T-helper 9 cell (primary cell): ENCODE measurements at regions not wholly inside any gene's neighbourhood (a gene's known extent, or its start where the extent isn't known, plus 50 kb on each side); places are given as distances from the start of the nearest gene placed in this dataset.
"Not testable (repeated sequence)": the region's sequence is repeated elsewhere in the genome, so short reads cannot be mapped to it uniquely, and the experiment has no call there.

Experiments used
- DNase-seq: peaks from one replicate; pipeline ENCODE4 v3.0.0-alpha.2; 2020

GRCh38 chr12:131463174-131463573, 247.7 kb upstream of the SFSWAP start:
- no peak for DNase-seq

- DNase-seq = no peak
Observed at GRCh38 chr12:131464081-131464480, 246.8 kb upstream of the SFSWAP start.

- DNase-seq = no peak
Observed at GRCh38 chr12:131466306-131466705, 244.6 kb upstream of the SFSWAP start.

GRCh38 chr12:131466932-131467331, 244.0 kb upstream of the SFSWAP start:
- DNase-seq = no peak

- no peak for DNase-seq
Observed at GRCh38 chr12:131468206-131468605, 242.7 kb upstream of the SFSWAP start.

GRCh38 chr12:131469945-131470344, 240.9 kb upstream of the SFSWAP start:
- not testable (repeated sequence) for DNase-seq

- no peak for DNase-seq
Observed at GRCh38 chr12:131471271-131471905, 239.5 kb upstream of the SFSWAP start.

- DNase-seq = no peak
Observed at GRCh38 chr12:131471946-131472732, 238.8 kb upstream of the SFSWAP start.

GRCh38 chr12:131473261-131473660, 237.6 kb upstream of the SFSWAP start:
- DNase-seq = no peak

- no peak for DNase-seq
Observed at GRCh38 chr12:131473741-131474709, 236.9 kb upstream of the SFSWAP start.

GRCh38 chr12:131475012-131475411, 235.9 kb upstream of the SFSWAP start:
- DNase-seq = not testable (repeated sequence)

- DNase-seq = no peak
Observed at GRCh38 chr12:131477613-131478012, 233.3 kb upstream of the SFSWAP start.

- DNase-seq = no peak
Observed at GRCh38 chr12:131478468-131478867, 232.4 kb upstream of the SFSWAP start.

GRCh38 chr12:131482199-131482598, 228.7 kb upstream of the SFSWAP start:
- DNase-seq = no peak

- no peak for DNase-seq
Observed at GRCh38 chr12:131482686-131483085, 228.2 kb upstream of the SFSWAP start.

GRCh38 chr12:131486451-131487230, 224.2 kb upstream of the SFSWAP start:
- DNase-seq = no peak

- no peak for DNase-seq
Observed at GRCh38 chr12:131487388-131488124, 223.3 kb upstream of the SFSWAP start.

GRCh38 chr12:131489718-131490117, 221.2 kb upstream of the SFSWAP start:
- no peak for DNase-seq

- DNase-seq = no peak
Observed at GRCh38 chr12:131491155-131491554, 219.7 kb upstream of the SFSWAP start.

GRCh38 chr12:131491916-131492490, 218.9 kb upstream of the SFSWAP start:
- no peak for DNase-seq
